ENCODE measurements at regions not wholly inside any gene's neighbourhood (a gene's known extent, or its start where the extent isn't known, plus 50 kb on each side); places are given as distances from the start of the nearest gene placed in this dataset.

DNA sequence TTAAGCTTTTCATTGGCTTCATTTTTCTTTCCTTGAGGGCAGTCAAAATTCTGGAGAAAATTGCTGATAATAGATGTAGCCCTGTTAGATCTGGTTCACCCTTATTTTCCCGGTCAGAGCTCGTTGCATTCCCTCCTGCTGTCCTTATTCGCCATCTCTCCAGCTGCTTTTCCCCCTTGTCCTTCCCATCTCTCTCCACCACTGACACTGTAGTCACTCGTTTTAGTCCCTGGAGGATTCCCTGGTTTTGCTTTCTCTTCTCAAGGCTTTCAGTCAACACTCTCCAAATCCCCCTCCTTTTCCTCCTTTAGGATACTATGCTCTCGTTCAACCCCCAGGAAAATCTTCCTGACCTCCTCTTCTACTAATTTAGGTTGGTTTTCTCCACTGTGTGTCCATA is 83.1 kb downstream of the C21orf91 start:
- TF ChIP-seq, protein P1, sequence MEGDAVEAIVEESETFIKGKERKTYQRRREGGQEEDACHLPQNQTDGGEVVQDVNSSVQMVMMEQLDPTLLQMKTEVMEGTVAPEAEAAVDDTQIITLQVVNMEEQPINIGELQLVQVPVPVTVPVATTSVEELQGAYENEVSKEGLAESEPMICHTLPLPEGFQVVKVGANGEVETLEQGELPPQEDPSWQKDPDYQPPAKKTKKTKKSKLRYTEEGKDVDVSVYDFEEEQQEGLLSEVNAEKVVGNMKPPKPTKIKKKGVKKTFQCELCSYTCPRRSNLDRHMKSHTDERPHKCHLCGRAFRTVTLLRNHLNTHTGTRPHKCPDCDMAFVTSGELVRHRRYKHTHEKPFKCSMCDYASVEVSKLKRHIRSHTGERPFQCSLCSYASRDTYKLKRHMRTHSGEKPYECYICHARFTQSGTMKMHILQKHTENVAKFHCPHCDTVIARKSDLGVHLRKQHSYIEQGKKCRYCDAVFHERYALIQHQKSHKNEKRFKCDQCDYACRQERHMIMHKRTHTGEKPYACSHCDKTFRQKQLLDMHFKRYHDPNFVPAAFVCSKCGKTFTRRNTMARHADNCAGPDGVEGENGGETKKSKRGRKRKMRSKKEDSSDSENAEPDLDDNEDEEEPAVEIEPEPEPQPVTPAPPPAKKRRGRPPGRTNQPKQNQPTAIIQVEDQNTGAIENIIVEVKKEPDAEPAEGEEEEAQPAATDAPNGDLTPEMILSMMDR (IDR thresholded peaks at IDR 0.05; ENCODE audit: low read depth, low read length, missing input control): no peak
- TF ChIP-seq, protein P2, sequence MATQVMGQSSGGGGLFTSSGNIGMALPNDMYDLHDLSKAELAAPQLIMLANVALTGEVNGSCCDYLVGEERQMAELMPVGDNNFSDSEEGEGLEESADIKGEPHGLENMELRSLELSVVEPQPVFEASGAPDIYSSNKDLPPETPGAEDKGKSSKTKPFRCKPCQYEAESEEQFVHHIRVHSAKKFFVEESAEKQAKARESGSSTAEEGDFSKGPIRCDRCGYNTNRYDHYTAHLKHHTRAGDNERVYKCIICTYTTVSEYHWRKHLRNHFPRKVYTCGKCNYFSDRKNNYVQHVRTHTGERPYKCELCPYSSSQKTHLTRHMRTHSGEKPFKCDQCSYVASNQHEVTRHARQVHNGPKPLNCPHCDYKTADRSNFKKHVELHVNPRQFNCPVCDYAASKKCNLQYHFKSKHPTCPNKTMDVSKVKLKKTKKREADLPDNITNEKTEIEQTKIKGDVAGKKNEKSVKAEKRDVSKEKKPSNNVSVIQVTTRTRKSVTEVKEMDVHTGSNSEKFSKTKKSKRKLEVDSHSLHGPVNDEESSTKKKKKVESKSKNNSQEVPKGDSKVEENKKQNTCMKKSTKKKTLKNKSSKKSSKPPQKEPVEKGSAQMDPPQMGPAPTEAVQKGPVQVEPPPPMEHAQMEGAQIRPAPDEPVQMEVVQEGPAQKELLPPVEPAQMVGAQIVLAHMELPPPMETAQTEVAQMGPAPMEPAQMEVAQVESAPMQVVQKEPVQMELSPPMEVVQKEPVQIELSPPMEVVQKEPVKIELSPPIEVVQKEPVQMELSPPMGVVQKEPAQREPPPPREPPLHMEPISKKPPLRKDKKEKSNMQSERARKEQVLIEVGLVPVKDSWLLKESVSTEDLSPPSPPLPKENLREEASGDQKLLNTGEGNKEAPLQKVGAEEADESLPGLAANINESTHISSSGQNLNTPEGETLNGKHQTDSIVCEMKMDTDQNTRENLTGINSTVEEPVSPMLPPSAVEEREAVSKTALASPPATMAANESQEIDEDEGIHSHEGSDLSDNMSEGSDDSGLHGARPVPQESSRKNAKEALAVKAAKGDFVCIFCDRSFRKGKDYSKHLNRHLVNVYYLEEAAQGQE (IDR thresholded peaks at IDR 0.05): no peak
- no peak for TF ChIP-seq ZBTB33 (IDR thresholded peaks at IDR 0.05)
- TF ChIP-seq JUND (IDR thresholded peaks at IDR 0.05): no peak
- no peak for TF ChIP-seq SP1 (IDR thresholded peaks at IDR 0.05)
- TF ChIP-seq, protein P3, sequence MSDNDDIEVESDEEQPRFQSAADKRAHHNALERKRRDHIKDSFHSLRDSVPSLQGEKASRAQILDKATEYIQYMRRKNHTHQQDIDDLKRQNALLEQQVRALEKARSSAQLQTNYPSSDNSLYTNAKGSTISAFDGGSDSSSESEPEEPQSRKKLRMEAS (IDR thresholded peaks at IDR 0.05): no peak

All from liver (tissue), 3 donors.